ENCODE measurements at regions not wholly inside any gene's neighbourhood (a gene's known extent, or its start where the extent isn't known, plus 50 kb on each side); places are given as distances from the start of the nearest gene placed in this dataset.

DNA sequence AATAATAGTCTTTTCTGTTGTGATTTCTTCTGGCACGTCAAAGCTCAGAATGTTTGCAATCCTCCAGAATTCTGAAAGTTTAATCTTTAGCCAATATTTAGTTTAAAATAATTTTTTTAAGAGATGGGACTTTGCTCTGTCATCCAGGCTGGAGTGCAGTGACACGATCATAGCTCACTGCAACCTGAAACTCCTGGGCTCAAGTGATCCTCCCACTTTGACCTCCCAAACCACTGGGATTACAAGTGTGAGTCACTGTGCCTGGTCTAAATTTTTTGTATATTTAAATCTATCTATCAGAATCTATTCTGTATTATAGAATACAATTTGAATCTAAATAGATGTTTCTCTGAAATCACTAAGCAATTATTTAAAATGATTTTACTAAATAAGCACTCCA, 572.7 kb downstream of the VRK1 start:
- Histone ChIP-seq H3K79me2 (ENCODE audit: control insufficient read depth, insufficient read depth, low read length) (no peaks in the 10 kb centered on the region), H3K9ac (replicated peaks; ENCODE audit: extremely low read depth, insufficient read depth, low read length) (no peak overlapping the region), H3K9me3 (replicated peaks; ENCODE audit: control insufficient read depth, insufficient read depth, low read length) (peaks cover 5% of the 10 kb centered on the region), H3K9me1 (replicated peaks; ENCODE audit: control insufficient read depth, extremely low read depth, insufficient read depth, low read length) (no peaks in the 10 kb centered on the region), H3K27ac (ENCODE audit: insufficient read depth, low read depth, low read length) (no peak overlapping the region), H3K36me3 (ENCODE audit: control insufficient read depth in 2 of 2, extremely low read depth in 1 of 2, insufficient read depth in 2 of 2, low read length in 2 of 2) (no peaks in the 10 kb centered on the region), H2AFZ (ENCODE audit: low read depth, low read length) (no peak overlapping the region), H3K4me2 (ENCODE audit: insufficient read depth, low read length) (no peak overlapping the region), H4K20me1 (replicated peaks; ENCODE audit: control insufficient read depth, extremely low read depth, insufficient read depth, low read length) (no peaks in the 10 kb centered on the region), H3K4me1 (ENCODE audit: control insufficient read depth, extremely low read depth, insufficient read depth, low read length) (no peaks in the 10 kb centered on the region), H3K27me3 (ENCODE audit: control insufficient read depth in 2 of 2, insufficient read depth in 2 of 2, low read length in 2 of 2) (no peaks in the 10 kb centered on the region), H3K4me3 (replicated peaks in 1 of 3; ENCODE audit: insufficient read depth in 1 of 3, low read depth in 1 of 3, low read length in 3 of 3) (no peak overlapping the region)
- TF ChIP-seq POLR2A (IDR thresholded peaks at IDR 0.05; ENCODE audit: low read depth, low read length) (no peak), MYC (IDR thresholded peaks at IDR 0.05; ENCODE audit: low read depth, low read length) (no peak), JUN (IDR thresholded peaks at IDR 0.05; ENCODE audit: borderline replicate concordance, insufficient read depth, insufficient read length, low read depth) (no peak), POLR2AphosphoS5 (IDR thresholded peaks at IDR 0.05; ENCODE audit: insufficient read depth, low read depth, low read length) (no peak), EZH2 (IDR thresholded peaks at IDR 0.05; ENCODE audit: borderline replicate concordance, low read depth, low read length, severe bottlenecking) (no peak), GATA2 (IDR thresholded peaks at IDR 0.05; ENCODE audit: insufficient read depth, insufficient read length, low read depth, low read length) (no peak), FOS (IDR thresholded peaks at IDR 0.05; ENCODE audit: borderline replicate concordance, insufficient read depth, low read length) (no peak)
- TF ChIP-seq, protein P1, sequence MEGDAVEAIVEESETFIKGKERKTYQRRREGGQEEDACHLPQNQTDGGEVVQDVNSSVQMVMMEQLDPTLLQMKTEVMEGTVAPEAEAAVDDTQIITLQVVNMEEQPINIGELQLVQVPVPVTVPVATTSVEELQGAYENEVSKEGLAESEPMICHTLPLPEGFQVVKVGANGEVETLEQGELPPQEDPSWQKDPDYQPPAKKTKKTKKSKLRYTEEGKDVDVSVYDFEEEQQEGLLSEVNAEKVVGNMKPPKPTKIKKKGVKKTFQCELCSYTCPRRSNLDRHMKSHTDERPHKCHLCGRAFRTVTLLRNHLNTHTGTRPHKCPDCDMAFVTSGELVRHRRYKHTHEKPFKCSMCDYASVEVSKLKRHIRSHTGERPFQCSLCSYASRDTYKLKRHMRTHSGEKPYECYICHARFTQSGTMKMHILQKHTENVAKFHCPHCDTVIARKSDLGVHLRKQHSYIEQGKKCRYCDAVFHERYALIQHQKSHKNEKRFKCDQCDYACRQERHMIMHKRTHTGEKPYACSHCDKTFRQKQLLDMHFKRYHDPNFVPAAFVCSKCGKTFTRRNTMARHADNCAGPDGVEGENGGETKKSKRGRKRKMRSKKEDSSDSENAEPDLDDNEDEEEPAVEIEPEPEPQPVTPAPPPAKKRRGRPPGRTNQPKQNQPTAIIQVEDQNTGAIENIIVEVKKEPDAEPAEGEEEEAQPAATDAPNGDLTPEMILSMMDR (IDR thresholded peaks at IDR 0.05; ENCODE audit: extremely low read depth in 1 of 2, insufficient read depth in 1 of 2, low read depth in 1 of 2, low read length in 2 of 2) = no peak
- TF ChIP-seq, protein P2, sequence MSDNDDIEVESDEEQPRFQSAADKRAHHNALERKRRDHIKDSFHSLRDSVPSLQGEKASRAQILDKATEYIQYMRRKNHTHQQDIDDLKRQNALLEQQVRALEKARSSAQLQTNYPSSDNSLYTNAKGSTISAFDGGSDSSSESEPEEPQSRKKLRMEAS (IDR thresholded peaks at IDR 0.05; ENCODE audit: insufficient read depth, insufficient read length) = no peak
- BruUV-seq (replicated peaks) = no TSS peak
- ChIA-PET CTCF (no interaction called here), POLR2A (no interaction called here)
- dilution Hi-C loops (cut with MboI; ENCODE audit: extremely low pct_ligation_motif_present, low sequenced_read_pairs) = no loop called here
- intact Hi-C loops (cut with micrococcal nuclease) = no loop called here
- FAIRE-seq (no peak), DNase-seq (ENCODE audit: low read depth, low spot score) (no peak)
